GM21619 (cell line): ENCODE measurements at regions not wholly inside any gene's neighbourhood (a gene's known extent, or its start where the extent isn't known, plus 50 kb on each side); places are given as distances from the start of the nearest gene placed in this dataset.
"Not testable (repeated sequence)": the region's sequence is repeated elsewhere in the genome, so short reads cannot be mapped to it uniquely, and the experiment has no call there.

ENCODE experiments used
- ATAC-seq: cut with Tn5 transposase; IDR thresholded peaks from one replicate; pipeline ENCODE4 v1.9.1; 2021; ENCODE audit not compliant: unreplicated experiment

DNA sequence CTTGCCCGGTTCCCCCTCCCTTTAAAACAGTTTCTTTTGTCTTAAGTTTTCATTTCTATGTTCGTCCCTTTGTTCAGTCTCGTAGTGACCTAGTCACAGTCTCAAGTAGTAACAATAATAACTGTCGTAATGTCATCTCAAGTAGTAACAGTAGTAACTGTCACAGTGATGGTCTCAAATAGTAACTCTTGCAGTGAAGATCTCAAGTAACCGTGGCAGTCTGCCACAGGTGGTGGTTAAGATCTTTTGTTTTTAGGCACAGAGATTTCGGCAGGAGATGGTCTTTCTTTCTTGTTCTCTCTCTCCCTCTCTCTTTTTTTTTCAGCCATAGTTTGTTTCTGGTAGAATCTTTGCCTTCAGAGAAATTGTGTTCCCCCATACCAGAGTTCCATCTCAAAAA is 656.0 kb upstream of the SGO1 start:
- no peak for ATAC-seq

DNA sequence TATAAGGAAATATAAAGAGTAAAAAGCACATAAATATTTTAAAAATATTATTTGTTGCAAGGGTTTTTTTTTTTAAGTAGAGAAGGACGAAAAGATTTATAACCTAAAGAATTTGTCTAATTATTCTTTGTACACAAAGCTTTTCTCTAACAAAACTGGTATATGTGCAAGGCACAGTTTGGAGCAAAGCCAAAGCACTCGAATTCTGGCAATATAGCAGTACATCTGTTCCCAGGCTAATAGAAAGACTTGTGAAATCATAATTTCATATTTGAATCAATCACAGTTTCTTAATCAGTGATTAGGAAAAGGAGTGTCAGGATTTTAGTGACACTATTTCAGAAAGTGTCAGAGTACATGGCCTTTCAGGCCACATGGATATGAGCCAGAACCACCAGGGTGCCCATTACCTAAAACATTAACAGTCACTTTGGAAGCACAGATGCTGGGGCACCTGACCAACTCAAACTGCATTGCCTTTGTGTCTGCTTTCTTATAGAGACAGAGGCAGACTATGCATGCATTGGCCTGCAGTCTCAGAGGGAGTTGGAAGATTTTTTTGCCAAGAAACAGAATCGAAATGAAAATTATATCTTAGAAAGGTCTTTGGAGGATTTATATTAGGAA is 651.8 kb upstream of the SGO1 start:
- no peak for ATAC-seq

DNA sequence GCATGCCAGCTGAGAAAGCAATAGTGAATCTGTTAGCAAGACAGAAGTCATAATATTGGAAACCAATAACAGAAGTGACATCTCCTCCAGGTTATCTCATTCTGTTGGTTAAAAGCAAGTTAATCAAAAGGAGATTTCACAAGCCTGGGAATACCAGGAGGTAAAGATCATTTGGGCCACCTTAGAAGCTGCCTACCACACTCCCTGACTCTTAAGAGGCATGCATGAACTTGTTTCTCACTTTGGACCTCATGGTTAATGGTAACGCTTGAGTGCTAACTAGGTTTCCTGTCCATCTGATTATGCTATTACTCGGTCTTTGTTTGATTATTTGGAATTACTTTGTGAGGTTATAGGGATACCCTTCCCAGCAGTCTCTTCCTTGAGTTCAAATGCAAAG is 650.8 kb upstream of the SGO1 start:
- no peak for ATAC-seq

DNA sequence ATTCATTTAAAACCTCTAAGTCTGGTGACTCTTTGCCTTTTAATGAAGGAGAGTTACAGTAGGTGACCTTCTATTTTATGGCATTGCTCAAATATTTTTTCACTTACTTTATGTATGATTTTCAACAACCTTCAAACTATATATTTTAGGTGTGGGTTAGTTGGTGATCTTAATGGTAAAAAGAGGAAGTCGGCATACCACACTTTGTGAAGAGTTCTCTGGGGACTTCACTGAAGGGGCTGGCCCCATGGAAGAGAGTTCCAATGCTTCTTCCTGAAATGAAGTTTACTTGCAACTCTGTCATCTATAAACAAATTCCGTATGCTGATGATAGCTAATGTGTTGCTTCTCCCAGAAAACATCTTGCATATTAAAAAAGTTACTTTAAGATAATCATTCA is 647.0 kb upstream of the SGO1 start:
- no peak for ATAC-seq

DNA sequence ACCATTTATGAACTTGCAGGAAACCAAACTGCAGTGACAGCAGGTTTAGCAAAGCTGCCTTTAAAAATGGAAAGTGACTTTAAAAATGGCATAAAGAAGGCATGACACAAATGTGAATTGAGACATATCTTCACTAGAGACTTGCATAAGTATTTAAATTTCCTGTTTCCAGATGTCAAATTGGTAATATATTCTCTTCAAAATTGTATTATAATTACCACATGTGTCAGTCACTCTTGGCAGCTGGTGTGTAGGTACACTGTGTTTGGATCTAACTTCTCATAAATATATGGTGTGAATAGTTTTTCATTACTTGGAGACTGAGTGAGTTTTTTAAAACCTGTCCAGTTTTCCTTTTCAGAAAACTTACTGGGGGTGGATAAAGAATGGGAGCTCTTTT is 636.2 kb upstream of the SGO1 start:
- no peak for ATAC-seq

DNA sequence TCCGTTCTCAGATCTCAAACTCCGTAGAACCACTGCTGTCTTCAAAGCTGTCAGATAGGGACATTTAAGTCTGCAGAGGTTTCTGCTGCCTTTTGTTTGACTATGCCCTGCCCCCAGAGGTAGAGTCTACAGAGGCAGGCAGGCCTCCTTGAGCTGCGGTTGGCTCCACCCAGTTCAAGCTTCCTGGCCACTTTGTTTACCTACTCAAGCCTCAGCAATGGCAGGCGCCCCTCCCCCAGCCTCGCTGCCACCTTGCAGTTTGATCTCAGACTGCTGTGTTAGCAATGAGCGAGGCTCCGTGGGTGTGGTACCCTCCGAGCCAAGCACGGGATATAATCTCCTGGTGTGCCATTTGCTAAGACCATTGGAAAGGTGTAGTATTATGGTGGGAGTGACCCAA is 634.9 kb upstream of the SGO1 start:
- not testable (repeated sequence) for ATAC-seq

DNA sequence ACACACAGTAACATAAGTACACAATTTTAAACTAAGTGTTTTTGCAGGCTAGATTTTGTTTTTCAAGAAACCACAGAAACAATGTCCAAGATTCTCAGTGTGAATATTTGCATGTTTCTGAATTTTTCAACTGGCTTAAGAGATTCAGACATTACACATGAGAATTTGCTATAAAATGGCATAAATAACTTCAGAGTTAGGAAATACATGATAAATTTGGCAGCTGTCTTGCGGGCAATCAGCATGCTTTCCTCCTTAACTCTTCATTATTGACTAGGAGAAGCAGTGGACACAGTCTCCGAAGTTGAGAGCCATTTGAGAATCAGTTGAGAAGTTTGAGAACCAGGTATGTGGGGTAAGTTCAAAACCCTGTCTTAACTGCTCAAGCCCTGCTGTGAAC is 625.6 kb upstream of the SGO1 start:
- ATAC-seq = no peak

DNA sequence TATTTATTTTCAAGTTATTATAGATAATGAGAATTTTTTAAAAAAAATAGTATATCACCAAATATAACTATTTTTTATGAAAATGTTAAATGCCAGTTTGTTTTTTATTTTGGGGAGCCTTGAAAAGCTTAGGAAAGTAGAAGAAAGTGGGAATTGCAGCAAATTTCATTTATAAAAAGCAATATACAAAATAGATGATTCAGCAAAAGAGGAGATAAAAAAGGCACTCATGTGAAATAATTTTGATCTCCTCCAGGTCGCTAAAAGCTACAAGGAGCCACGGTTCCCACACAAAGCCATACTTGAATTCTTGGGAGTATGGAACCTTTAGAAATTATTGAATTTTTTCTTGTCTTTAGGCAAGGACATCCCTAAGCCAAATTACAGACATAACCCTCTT is 625.0 kb upstream of the SGO1 start:
- no peak for ATAC-seq

DNA sequence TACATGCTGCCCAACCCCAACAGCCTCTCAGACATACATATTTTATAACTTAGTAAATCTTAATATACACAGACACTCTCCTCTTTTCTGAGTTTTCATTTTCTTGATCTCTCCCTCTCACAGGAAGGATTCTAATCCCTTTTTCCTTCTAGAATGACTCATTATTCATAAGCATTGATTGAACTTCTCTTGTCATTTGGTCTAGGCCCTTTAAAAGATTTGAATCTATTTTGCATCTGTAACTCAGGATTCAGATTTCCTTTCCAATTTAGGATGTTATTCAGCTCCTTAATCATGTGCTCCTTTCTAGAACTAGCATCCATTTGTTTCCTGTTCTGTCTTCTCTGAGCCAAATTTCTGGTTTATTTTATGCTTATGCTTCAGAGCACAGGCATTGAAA is 624.5 kb upstream of the SGO1 start:
- no peak for ATAC-seq

DNA sequence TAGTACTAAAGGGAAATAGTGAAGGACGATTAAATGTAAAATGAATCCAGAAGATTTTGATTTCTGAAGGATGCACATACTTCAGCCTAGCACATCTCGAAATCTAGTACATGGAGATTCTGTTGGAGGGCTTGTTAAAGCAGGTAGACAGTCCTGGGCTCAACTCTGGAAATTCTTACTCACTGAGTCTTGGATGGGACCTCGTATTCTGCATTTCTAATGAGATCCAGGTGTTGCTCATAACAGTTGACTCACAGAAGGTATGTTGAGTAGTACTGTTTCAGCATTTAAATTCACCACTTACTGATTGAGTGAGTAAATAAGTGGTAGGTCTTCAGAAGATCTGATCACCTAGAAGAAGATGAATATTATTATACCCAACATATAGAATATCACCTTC is 623.4 kb upstream of the SGO1 start:
- ATAC-seq = no peak

DNA sequence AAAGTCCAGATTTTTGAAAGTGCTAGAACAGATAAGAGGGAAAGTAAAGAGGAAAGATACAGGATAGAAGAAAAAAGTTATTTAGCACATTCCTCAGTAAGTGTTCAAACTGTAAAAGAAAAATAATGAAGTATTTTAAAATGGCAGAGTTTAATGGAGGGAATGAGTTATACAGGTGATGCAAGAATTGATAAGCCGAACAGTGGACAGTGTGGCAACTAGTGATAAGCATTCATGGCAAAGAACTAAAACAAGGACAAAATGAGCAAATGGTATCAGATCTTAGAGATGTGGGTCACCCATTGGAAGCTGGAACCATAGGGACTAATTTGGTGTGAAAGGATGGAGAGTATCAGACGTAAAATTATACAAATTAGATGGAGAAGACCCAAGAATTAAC is 622.9 kb upstream of the SGO1 start:
- no peak for ATAC-seq

DNA sequence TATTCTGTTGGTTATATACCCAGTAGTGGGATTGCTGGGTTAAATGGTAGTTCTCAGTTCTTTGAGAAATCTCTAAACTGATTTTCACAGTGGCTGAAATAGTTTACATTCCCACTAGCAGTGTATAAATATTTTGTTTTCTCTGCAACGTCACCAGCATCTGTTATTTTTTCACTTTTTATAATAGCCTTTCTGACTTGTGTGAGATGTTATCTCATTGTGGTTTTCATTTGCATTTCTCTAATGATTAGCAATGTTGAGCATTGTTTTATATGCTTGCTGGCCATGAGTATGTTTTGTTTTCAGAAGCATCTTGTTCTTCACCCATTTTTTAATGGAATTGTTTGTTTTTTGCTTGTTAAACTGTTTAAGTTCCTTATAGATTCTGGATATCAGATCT is 612.7 kb upstream of the SGO1 start:
- no peak for ATAC-seq

DNA sequence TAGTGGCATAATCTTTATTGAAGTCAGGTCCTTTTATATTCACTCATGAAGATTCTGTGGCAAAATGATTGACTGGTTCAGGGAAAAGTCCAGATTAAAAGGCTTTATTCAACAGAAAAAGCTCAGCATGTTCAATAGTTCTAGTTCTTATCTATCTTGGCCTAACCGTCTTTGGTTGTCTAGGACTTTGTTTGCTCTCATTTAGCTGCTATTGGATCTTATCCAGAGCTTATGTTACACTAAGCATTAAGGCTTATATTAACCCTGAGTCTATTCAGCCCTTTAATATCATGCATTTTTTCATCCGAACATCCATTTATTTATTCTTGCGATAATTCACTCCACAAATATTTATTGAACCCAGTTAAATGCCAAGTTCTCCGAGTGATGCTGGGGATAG is 601.0 kb upstream of the SGO1 start:
- ATAC-seq = no peak

DNA sequence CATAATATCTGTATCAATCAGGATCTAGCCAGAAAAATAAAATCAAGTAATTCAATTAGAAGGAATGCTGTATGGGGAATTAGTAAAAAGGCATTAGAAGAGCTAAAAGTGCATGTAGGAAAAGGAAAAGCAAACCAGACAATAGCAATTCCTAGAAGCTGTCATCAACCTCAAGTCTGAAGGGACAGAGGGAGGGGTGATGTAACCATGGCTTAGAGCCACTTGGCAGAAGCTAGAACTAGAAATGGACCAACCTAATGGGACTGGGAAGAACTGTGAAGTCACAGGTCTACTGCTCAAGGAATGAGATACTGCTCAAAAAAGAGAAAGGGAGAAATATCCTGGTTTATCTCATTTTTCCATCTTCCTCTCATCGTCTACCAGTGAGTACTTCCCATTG is 590.7 kb upstream of the SGO1 start:
- no peak for ATAC-seq

DNA sequence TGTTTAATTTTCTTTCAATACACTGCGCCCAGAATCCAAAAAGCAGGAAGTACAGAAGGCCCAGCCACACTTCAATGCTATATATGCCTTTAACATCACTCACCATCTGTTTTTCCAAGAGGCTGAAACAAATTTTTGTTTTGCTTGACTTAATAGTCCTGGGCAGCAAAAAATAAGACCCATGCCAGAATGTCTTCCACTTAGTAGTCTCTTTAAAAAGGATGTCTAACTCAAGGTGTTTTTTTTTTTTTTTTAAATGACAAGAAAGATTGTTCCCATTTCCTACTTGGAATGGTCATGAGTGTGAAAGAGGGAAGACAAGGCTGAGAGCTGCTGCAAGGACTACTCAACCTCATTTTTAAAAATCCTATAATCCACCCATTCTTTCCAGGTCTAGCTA is 590.3 kb upstream of the SGO1 start:
- no peak for ATAC-seq

DNA sequence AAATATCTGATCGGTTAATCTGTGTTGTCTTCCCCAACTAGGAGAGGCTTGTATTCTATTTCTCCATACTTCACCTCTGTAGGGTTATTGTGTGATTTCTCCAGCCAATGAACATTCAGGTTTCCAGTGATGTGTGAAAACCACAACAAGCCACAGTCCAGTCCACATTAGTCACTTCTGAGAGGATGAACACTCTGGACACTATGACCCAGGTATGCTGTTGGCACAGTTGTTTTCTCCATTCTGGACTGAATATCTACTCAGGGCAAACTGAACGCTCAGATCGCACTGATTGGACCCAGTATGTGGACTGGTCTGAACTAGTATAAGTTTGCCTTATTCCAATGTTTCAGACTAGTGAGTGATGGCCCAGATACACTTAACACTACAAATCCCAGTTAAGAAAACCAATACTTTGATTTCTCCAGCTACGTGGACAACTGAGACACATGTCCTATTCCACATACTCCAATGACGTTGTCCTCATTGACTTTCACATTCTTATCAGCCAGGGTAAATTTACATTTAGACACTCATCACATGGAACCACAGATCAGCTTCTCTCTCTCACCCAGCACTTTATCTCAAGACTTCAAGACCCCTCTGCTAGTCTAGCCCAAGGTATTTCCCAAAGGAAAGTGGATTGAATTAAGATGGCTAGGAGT is 587.4 kb upstream of the SGO1 start:
- no peak for ATAC-seq

DNA sequence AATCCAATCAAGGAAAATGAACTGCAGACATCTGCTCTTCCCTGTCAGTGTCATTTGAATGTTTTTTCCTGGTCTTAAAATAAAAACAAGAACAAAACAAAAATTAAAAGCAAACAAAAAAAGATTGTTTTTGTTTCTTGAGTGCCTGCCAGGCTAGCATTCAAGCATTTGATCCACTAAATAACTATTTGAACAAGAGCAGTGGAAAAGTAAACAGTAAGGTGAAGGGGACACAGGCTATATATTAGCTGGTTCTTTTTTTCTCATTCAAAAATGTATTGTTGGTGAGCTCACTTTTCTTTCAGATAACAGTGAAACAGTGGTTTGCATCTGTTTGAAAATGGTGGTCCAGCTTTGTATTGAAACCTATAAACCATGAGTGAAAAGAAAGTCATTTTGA is 586.9 kb upstream of the SGO1 start:
- ATAC-seq = no peak

DNA sequence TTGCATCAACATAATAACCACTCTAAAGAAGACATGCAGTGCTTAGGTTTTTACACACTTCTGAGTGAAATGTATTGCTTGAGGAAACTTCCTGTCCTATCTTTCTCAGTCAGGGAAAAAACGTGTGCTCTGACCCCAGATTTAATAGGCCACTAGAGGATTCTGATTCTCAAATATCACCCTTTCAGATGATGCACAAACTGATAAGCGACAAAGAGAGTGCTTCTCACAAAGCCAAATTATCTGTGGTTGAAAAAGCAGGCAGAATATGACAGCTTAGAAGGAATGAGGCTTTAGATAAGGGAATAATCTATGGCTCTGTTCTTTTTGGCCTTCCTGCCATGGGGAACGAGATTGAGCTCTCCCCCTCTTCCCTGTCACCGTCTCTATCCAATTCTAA is 583.4 kb upstream of the SGO1 start:
- ATAC-seq = no peak

DNA sequence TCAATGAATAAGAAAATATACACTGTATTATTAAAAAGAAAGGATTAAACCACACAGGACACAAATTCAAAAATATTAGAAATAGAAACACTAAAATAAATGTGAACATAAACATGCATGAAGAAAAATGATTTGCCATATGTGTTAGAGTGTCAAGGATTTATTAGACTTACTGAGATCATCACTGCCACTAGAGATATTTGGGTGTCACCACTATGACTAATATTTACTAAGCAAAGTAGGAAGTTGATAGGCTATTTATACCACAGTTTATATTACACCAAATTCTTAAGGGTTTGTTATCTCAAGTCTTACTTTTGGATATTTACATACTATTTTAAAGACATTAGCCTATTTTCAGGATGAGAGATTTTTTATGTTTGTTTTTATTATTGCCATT is 575.0 kb upstream of the SGO1 start:
- no peak for ATAC-seq

DNA sequence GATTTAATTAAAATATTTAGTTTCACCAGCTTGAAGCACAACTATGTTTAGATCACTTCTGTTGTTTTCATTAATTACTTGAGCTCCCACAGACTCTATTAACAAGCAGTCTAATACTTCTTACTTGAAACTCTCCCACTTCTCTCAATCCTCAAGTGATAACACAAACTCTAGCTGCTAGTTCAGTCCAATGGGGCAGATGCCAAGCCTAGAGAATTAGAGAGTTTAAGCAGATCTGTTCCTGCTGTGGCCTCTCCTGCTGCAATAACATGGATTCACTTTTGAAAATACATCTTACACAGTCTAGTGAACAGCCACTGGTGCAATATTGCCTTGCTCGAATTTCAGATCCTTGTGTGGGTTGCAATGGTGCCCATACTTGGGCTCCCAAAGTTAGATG is 566.4 kb upstream of the SGO1 start:
- ATAC-seq = no peak

DNA sequence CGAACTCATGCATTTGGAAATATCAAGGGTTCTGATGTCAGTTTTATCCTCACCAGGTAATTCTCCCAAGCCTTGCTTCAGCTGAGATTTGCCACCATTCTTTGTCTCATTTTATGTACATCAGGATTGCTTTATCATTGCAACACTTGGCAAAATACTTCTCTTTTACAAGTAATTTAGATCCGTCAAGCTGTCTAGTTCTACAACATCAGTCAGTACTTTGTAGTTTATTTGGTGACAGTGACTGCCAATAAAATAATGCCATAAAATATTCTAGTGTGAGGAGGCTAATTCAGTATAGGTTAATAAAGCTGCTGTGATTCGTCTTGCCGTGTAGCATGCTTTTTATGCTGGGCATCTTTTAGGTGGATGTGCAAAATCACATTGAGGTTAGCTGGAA is 565.3 kb upstream of the SGO1 start:
- no peak for ATAC-seq

DNA sequence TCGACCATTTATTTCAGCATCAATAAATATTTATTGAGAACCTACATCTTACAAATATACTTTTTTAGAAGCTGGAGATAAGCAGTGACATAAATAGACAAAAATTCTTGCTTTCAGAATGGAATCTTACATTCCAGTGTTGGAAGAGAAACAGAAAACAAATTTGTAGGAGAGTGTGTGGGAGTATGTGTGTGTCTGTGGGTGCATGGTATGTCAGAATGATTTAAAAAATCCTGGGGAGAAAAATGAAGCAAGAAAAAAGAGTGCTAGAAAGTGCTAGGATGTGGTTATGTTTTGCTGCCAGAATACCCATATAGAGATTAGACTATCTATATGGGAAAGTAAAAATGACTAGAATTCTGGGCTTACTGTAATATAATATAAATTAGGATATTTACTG is 561.7 kb upstream of the SGO1 start:
- no peak for ATAC-seq

DNA sequence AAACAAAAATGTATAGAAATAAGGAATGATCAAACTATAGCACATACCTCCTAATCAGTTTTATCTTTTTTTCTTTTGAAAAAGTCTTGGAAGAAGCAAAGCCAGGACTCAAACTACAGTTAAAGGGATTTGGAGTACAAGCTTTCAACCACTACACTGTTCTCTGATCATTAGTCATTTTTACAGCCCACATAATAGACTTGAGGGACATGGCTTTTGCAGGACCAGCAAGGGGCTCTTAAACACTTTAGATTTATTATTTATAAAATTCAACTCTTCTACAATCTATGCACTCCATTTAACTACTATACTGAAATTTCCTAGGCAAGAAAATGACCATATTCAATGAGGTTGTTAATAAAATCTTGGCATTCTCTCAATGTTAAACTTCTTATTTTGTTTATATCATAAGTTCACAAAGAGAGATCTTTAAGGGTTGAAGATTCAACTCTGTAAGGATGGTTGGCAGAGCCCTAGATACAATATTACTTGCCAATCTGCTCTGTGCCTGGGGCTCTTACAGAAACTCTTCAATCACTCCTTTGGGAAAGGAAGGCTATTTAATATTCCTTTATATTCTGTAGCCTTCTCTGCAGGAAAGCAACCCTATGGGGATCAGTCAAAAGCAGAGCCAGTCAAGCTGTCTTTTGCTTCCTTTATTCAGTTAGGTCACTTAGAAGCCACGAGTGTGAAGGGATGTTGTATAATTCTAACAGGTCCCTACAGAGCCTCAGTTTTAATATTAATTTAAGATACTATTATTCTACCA is 557.7 kb upstream of the SGO1 start:
- ATAC-seq = no peak
